ENCODE measurements at regions not wholly inside any gene's neighbourhood (a gene's known extent, or its start where the extent isn't known, plus 50 kb on each side); places are given as distances from the start of the nearest gene placed in this dataset.

GRCh38 chr6:1108198-1108597, 203.7 kb upstream of the FOXQ1 start:
- Histone ChIP-seq H3K27me3 (no peaks in the 10 kb centered on the region), H3K4me2 (no peak overlapping the region), H2AFZ (no peak overlapping the region), H3K4me3 (no peak overlapping the region), H3K4me1 (ENCODE audit: insufficient read depth) (no peaks in the 10 kb centered on the region), H3K9me3 (ENCODE audit: low read depth) (no peaks in the 10 kb centered on the region), H3K27ac (no peak overlapping the region), H3K9me2 (replicated peaks; ENCODE audit: insufficient read depth) (no peaks in the 10 kb centered on the region), H3K79me2 (no peaks in the 10 kb centered on the region), H3K36me3 (replicated peaks; ENCODE audit: insufficient read depth, low read depth) (no peaks in the 10 kb centered on the region), H4K20me1 (ENCODE audit: insufficient read depth, poor library complexity, severe bottlenecking) (no peaks in the 10 kb centered on the region)
- TF ChIP-seq EZH2phosphoT487 (IDR thresholded peaks at IDR 0.05; ENCODE audit: low read depth, severe bottlenecking, unreplicated experiment) (no peak), CTCF (IDR thresholded peaks at IDR 0.05; ENCODE audit: poor library complexity) (no peak), EZH2 (IDR thresholded peaks at IDR 0.05; ENCODE audit: borderline replicate concordance) (no peak)
- 92% methylated on average over 8 of the region's 8 CpGs for WGBS (ENCODE audit: low lambda C conversion rate, missing lambda C conversion rate)
- DNase-seq (ENCODE audit: low spot score) = no peak

- WGBS (ENCODE audit: low lambda C conversion rate, missing lambda C conversion rate) = 94% methylated on average over 4 of the region's 4 CpGs
- H3K9me3 ChIP-seq (ENCODE audit: low read depth) = no peaks in the 10 kb centered on the region
- no peak overlapping the region for H3K4me2 ChIP-seq
- no peak overlapping the region for H3K27ac ChIP-seq
- no peak overlapping the region for H3K4me3 ChIP-seq
- no peaks in the 10 kb centered on the region for H3K79me2 ChIP-seq
- DNase-seq (ENCODE audit: low spot score) = no peak
- H4K20me1 ChIP-seq (ENCODE audit: insufficient read depth, poor library complexity, severe bottlenecking) = no peaks in the 10 kb centered on the region
- no peaks in the 10 kb centered on the region for H3K27me3 ChIP-seq
- TF ChIP-seq EZH2 (IDR thresholded peaks at IDR 0.05; ENCODE audit: borderline replicate concordance) (no peak), CTCF (IDR thresholded peaks at IDR 0.05; ENCODE audit: poor library complexity) (no peak), EZH2phosphoT487 (IDR thresholded peaks at IDR 0.05; ENCODE audit: low read depth, severe bottlenecking, unreplicated experiment) (no peak)
- no peak overlapping the region for H2AFZ ChIP-seq
- no peaks in the 10 kb centered on the region for H3K36me3 ChIP-seq (replicated peaks; ENCODE audit: insufficient read depth, low read depth)
- no peaks in the 10 kb centered on the region for H3K4me1 ChIP-seq (ENCODE audit: insufficient read depth)
- H3K9me2 ChIP-seq (replicated peaks; ENCODE audit: insufficient read depth) = no peaks in the 10 kb centered on the region
These were observed 204.3 kb upstream of the FOXQ1 start for GRCh38 chr6:1107578-1107977.

GRCh38 chr6:1105833-1106400, 206.0 kb upstream of the FOXQ1 start:
- no peak for TF ChIP-seq CTCF (IDR thresholded peaks at IDR 0.05; ENCODE audit: poor library complexity)

More at GRCh38 chr6:1105833-1106400, 206.0 kb upstream of the FOXQ1 start:
- Histone ChIP-seq H3K27me3 (no peaks in the 10 kb centered on the region), H3K4me2 (no peak overlapping the region), H2AFZ (no peak overlapping the region), H4K20me1 (ENCODE audit: insufficient read depth, poor library complexity, severe bottlenecking) (no peaks in the 10 kb centered on the region), H3K9me2 (replicated peaks; ENCODE audit: insufficient read depth) (no peaks in the 10 kb centered on the region), H3K36me3 (replicated peaks; ENCODE audit: insufficient read depth, low read depth) (no peaks in the 10 kb centered on the region), H3K9me3 (ENCODE audit: low read depth) (no peaks in the 10 kb centered on the region), H3K27ac (no peak overlapping the region), H3K4me3 (no peak overlapping the region), H3K79me2 (no peaks in the 10 kb centered on the region), H3K4me1 (ENCODE audit: insufficient read depth) (no peaks in the 10 kb centered on the region)
- no peak for DNase-seq (ENCODE audit: low spot score)
- 89% methylated on average over 7 of the region's 7 CpGs for WGBS (ENCODE audit: low lambda C conversion rate, missing lambda C conversion rate)

Data from hepatocyte (in vitro differentiated cells).